OCI-LY7 (cell line): ENCODE measurements at regions not wholly inside any gene's neighbourhood (a gene's known extent, or its start where the extent isn't known, plus 50 kb on each side); places are given as distances from the start of the nearest gene placed in this dataset.

Experiments used
- EZH2phosphoT487 ChIP-seq: fragments of 200-600 bp; sonication (generic); IDR thresholded peaks from 2 replicates; pipeline ENCODE4 v1.6.1; 2018; ENCODE audit warnings: low read depth, borderline replicate concordance, mild to moderate bottlenecking, mixed run types, antibody characterized with exemption, low read length, moderate library complexity, mixed read lengths
- TF ChIP-seq, protein P1 (sequence below): fragments of 200-600 bp; sonication (generic); conservative IDR thresholded peaks from 2 replicates; pipeline ENCODE4 v1.5.1; 2014; ENCODE audit warnings: mild to moderate bottlenecking, antibody characterized with exemption, low read length, moderate library complexity, mixed read lengths

DNA sequence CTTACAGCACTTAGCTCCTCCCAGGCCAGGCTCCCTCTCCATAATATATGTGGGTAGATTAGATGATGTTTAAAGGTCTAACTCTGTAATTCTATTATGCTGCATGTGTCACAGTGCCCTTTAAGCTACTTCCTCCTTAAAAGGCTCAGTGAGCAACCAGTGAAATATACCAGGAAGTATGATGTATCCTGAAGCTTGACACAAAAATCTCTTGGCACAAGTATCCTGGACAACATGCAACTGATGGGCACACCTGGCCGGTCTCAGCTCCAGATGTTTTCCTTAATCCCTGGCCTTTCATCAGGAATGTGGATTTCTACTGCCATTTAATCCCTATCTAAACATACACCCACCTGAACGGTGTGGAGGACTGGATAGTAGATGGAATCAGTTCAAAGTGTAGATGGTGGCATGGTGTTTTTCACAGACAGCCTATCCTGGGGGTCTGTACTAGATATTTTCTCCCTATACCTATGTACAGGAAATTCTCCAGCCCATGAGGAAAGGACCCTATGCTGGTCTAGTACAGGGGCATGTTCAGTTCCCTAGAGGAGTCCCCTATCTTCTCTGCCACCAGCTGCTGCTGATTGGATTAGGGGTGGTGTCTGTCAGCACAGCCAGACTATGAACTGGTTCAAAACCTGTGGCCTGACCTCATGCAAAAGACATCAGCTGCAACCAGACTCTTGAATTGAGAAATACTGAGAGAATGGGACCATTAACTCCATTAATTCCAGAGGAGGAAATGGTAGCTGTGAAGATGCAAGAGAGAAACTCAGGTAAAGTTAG, 59.4 kb upstream of the CITED2 start:
- TF ChIP-seq, protein P1, sequence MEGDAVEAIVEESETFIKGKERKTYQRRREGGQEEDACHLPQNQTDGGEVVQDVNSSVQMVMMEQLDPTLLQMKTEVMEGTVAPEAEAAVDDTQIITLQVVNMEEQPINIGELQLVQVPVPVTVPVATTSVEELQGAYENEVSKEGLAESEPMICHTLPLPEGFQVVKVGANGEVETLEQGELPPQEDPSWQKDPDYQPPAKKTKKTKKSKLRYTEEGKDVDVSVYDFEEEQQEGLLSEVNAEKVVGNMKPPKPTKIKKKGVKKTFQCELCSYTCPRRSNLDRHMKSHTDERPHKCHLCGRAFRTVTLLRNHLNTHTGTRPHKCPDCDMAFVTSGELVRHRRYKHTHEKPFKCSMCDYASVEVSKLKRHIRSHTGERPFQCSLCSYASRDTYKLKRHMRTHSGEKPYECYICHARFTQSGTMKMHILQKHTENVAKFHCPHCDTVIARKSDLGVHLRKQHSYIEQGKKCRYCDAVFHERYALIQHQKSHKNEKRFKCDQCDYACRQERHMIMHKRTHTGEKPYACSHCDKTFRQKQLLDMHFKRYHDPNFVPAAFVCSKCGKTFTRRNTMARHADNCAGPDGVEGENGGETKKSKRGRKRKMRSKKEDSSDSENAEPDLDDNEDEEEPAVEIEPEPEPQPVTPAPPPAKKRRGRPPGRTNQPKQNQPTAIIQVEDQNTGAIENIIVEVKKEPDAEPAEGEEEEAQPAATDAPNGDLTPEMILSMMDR: no peak
- no peak for TF ChIP-seq EZH2phosphoT487
